Stomach (tissue), 8 donors: ENCODE measurements at regions not wholly inside any gene's neighbourhood (a gene's known extent, or its start where the extent isn't known, plus 50 kb on each side); places are given as distances from the start of the nearest gene placed in this dataset.
"Not testable (repeated sequence)": the region's sequence is repeated elsewhere in the genome, so short reads cannot be mapped to it uniquely, and the experiment has no call there.

Source experiments
- DNase-seq, 2 donors: peaks; one replicate each; pipeline versions ENCODE4 v3.0.0 to v3.0.0-alpha.2; 2013 to 2019
- H3K27ac ChIP-seq, 5 donors: fragments of 200-600 bp in 4 of 5; sonication (generic) in 4 of 5; one replicate each; pipeline ENCODE4 v1.5.1; 2013 to 2019; ENCODE audit warnings: mild to moderate bottlenecking in 1 of 5, moderate library complexity in 1 of 5
- H3K27me3 ChIP-seq, 3 donors: fragments of 200-600 bp; sonication (generic); one replicate each; pipeline ENCODE4 v1.5.1; 2017 to 2019; ENCODE audit warnings: mixed run types in 1 of 3
- H3K36me3 ChIP-seq, 4 donors: fragments of 200-600 bp; sonication (generic); 1 replicate in 3 of 4; 2 replicates in 1 of 4; pipeline ENCODE4 v1.5.1; 2016 to 2019
- H3K4me1 ChIP-seq, 4 donors: fragments of 200-600 bp; sonication (generic); one replicate each; pipeline ENCODE4 v1.5.1; 2016 to 2019
- H3K4me3 ChIP-seq, 4 donors: fragments of 200-600 bp; sonication (generic) in 3 of 4; one replicate each; pipeline ENCODE4 v1.5.1; 2016 to 2019; ENCODE audit warnings: mild to moderate bottlenecking in 1 of 4
- H3K9me3 ChIP-seq, 4 donors: fragments of 200-600 bp; sonication (generic); one replicate each; pipeline ENCODE4 v1.5.1; 2016 to 2019
- CTCF ChIP-seq, 7 experiments: fragments of 450-650 bp in 4 of 7; fragments of 200-600 bp in 3 of 7; sonication (generic) in 3 of 7; IDR thresholded peaks; one replicate each; pipeline ENCODE4 v1.5.1; 2016 to 2019; ENCODE audit warnings: antibody characterized with exemption in 7 of 7, control low read depth in 2 of 7, mild to moderate bottlenecking in 1 of 7
- EP300 ChIP-seq: sonication (generic); formaldehyde crosslinking; IDR thresholded peaks from one replicate; pipeline ENCODE4 v1.6.1; 2017; ENCODE audit warnings: antibody characterized with exemption
- POLR2A ChIP-seq, 4 donors: fragments of 450-650 bp; IDR thresholded peaks; one replicate each; pipeline ENCODE4 v1.6.1; 2016; ENCODE audit warnings: antibody characterized with exemption in 4 of 4, control low read depth in 2 of 4, mild to moderate bottlenecking in 1 of 4, moderate library complexity in 1 of 4
- POLR2AphosphoS5 ChIP-seq, 3 donors: sonication (generic); formaldehyde crosslinking; IDR thresholded peaks; one replicate each; pipeline ENCODE4 v1.6.1; 2016; ENCODE audit warnings: antibody characterized with exemption in 3 of 3
- WGBS, 5 donors: extraction: QIAGEN DNeasy Blood & Tissue Kit in 3 of 5; methylation state at CpG; one replicate each; pipeline versions ENCODE4 v1.1.5 to v1.1.7; 2013 to 2018; 5-methylcytosine and 5-hydroxymethylcytosine counted together
- intact Hi-C: fragments of 100-400 bp; cut with DNase I; formaldehyde crosslinking; loops from one replicate; pipeline ENCODE4 v1.15.1; 2023; ENCODE audit warnings: low total_unique reads
- donor health status: healthy with polysubstance abuse.
- donor health status: Bipolar disorder and iron deficiency.
- donor health status: healthy.

- 84 to 92% (median 85%) methylated on average over 3 of the region's 3 CpGs for WGBS, 5 donors
These were observed 133.2 kb downstream of the SLC38A4 start for GRCh38 chr12:46692606-46693005.

GRCh38 chr12:46686267-46686942 lies 139.4 kb downstream of the SLC38A4 start:
- intact Hi-C loops: no loop called here
- TF ChIP-seq CTCF (IDR thresholded peaks at IDR 0.05) (no peak), POLR2A (IDR thresholded peaks at IDR 0.05) (no peak), EP300 (no peak), POLR2AphosphoS5 (IDR thresholded peaks at IDR 0.05) (no peak)
- Histone ChIP-seq H3K4me1 (no peaks in the 10 kb centered on the region), H3K36me3 (no peaks in the 10 kb centered on the region), H3K27me3 (no peaks in the 10 kb centered on the region), H3K9me3 (peaks cover 0 to 5% (median 0%) of the 10 kb centered on the region in 4 donors), H3K4me3 (no peak overlapping the region), H3K27ac (no peak overlapping the region)
- no peak for DNase-seq
- WGBS, 5 donors: 83 to 93% (median 88%) methylated on average over 3 of the region's 3 CpGs

More at GRCh38 chr12:46692606-46693005, 133.2 kb downstream of the SLC38A4 start:
- DNase-seq: no peak
- TF ChIP-seq POLR2A (IDR thresholded peaks at IDR 0.05) (no peak), POLR2AphosphoS5 (IDR thresholded peaks at IDR 0.05) (no peak), CTCF (IDR thresholded peaks at IDR 0.05) (no peak), EP300 (no peak)
- H3K4me3 ChIP-seq: no peak overlapping the region
- H3K4me1 ChIP-seq: no peaks in the 10 kb centered on the region
- H3K36me3 ChIP-seq: no peaks in the 10 kb centered on the region
- H3K9me3 ChIP-seq: peaks cover 0 to 5% (median under 1%) of the 10 kb centered on the region in 4 donors
- no peak overlapping the region for H3K27ac ChIP-seq
- intact Hi-C loops: no loop called here
- H3K27me3 ChIP-seq: no peaks in the 10 kb centered on the region

GRCh38 chr12:46684243-46684642 lies 141.6 kb downstream of the SLC38A4 start:
- H3K9me3 ChIP-seq, intact Hi-C loops, H3K27ac ChIP-seq, DNase-seq, H3K36me3 ChIP-seq, H3K4me3 ChIP-seq, H3K4me1 ChIP-seq, H3K27me3 ChIP-seq: not testable (repeated sequence)
- WGBS, 5 donors: 89 to 96% (median 94%) methylated on average over 3 of the region's 3 CpGs

- 78 to 93% (median 85%) methylated on average over 1 of the region's 1 CpG for WGBS, 5 donors
- intact Hi-C loops: no loop called here
- Histone ChIP-seq H3K36me3 (no peaks in the 10 kb centered on the region), H3K27me3 (no peaks in the 10 kb centered on the region), H3K27ac (no peak overlapping the region), H3K9me3 (peaks cover 0 to 5% (median 0%) of the 10 kb centered on the region in 4 donors), H3K4me3 (no peak overlapping the region), H3K4me1 (no peaks in the 10 kb centered on the region)
- no peak for DNase-seq
- TF ChIP-seq CTCF (IDR thresholded peaks at IDR 0.05) (no peak), POLR2AphosphoS5 (IDR thresholded peaks at IDR 0.05) (no peak), EP300 (no peak), POLR2A (IDR thresholded peaks at IDR 0.05) (no peak)
These were observed 143.6 kb downstream of the SLC38A4 start for GRCh38 chr12:46682148-46682547.

GRCh38 chr12:46680506-46680905 lies 145.3 kb downstream of the SLC38A4 start:
- Histone ChIP-seq H3K9me3 (peaks cover 0 to 5% (median 0%) of the 10 kb centered on the region in 4 donors), H3K27ac (no peak overlapping the region), H3K36me3 (no peaks in the 10 kb centered on the region), H3K4me1 (peaks cover 0 to 6% (median 0%) of the 10 kb centered on the region in 4 donors), H3K4me3 (no peak overlapping the region), H3K27me3 (no peaks in the 10 kb centered on the region)
- no peak for TF ChIP-seq EP300
- TF ChIP-seq POLR2AphosphoS5 (IDR thresholded peaks at IDR 0.05): no peak
- no peak for TF ChIP-seq CTCF (IDR thresholded peaks at IDR 0.05)
- TF ChIP-seq POLR2A (IDR thresholded peaks at IDR 0.05): no peak
- intact Hi-C loops: no loop called here
- no peak for DNase-seq
- WGBS, 5 donors: 13 to 29% (median 22%) methylated on average over 1 of the region's 1 CpG
